ENCODE measurements at regions not wholly inside any gene's neighbourhood (a gene's known extent, or its start where the extent isn't known, plus 50 kb on each side); places are given as distances from the start of the nearest gene placed in this dataset.
A peak's percentile ranks its signal among the peaks of the same experiment; 100 is the strongest.

- Histone ChIP-seq H3K36me3 (no peaks in the 10 kb centered on the region), H3K27me3 (replicated peaks in 1 of 7) (peaks cover 0 to 5% (median 0%) of the 10 kb centered on the region in 7 donors), H3K4me3 (no peak overlapping the region), H3K27ac (no peak overlapping the region), H3K9me3 (no peaks in the 10 kb centered on the region), H3K4me1 (no peaks in the 10 kb centered on the region)
- TF ChIP-seq POLR2A (IDR thresholded peaks at IDR 0.05): no peak
- TF ChIP-seq POLR2AphosphoS5 (IDR thresholded peaks at IDR 0.05): no peak
- TF ChIP-seq CTCF (IDR thresholded peaks at IDR 0.05 in 8 of 11, conservative IDR thresholded peaks at IDR 0.05 in 3 of 11): no peak
- no peak for DNase-seq
- 85 to 92% (median 88%) methylated on average over 11 of the region's 11 CpGs for WGBS, 5 donors
- intact Hi-C loops (cut with DNase I; ENCODE audit: low total_unique reads): no loop called here
Measured at GRCh38 chr2:2890246-2890645, 487.4 kb downstream of the EIPR1 start.

- no peaks in the 10 kb centered on the region for H3K9me3 ChIP-seq
- WGBS, 5 donors: 88 to 92% (median 90%) methylated on average over 17 of the region's 17 CpGs
- H3K27me3 ChIP-seq (replicated peaks in 1 of 7): peaks cover 0 to 5% (median 0%) of the 10 kb centered on the region in 7 donors
- TF ChIP-seq CTCF (IDR thresholded peaks at IDR 0.05 in 8 of 11, conservative IDR thresholded peaks at IDR 0.05 in 3 of 11): no peak
- no peak for TF ChIP-seq POLR2AphosphoS5 (IDR thresholded peaks at IDR 0.05)
- no peaks in the 10 kb centered on the region for H3K36me3 ChIP-seq
- intact Hi-C loops (cut with DNase I; ENCODE audit: low total_unique reads): no loop called here
- H3K4me3 ChIP-seq: no peak overlapping the region
- H3K27ac ChIP-seq: no peak overlapping the region
- H3K4me1 ChIP-seq: no peaks in the 10 kb centered on the region
- DNase-seq: peak; percentile 58
Measured at GRCh38 chr2:2889646-2890045, 488.0 kb downstream of the EIPR1 start.

GRCh38 chr2:2889141-2889540, 488.5 kb downstream of the EIPR1 start:
- 83 to 90% (median 87%) methylated on average over 10 of the region's 10 CpGs for WGBS, 5 donors
- H3K9me3 ChIP-seq: no peaks in the 10 kb centered on the region
- no peak for DNase-seq

GRCh38 chr2:2887772-2888387, 489.7 kb downstream of the EIPR1 start:
- H3K4me1 ChIP-seq: no peaks in the 10 kb centered on the region
- H3K27ac ChIP-seq: no peak overlapping the region
- 48 to 91% (median 85%) methylated on average over 3 of the region's 3 CpGs for WGBS, 5 donors
- no peak overlapping the region for H3K4me3 ChIP-seq
- no peak for TF ChIP-seq POLR2A (IDR thresholded peaks at IDR 0.05)
- TF ChIP-seq POLR2AphosphoS5 (IDR thresholded peaks at IDR 0.05): no peak
- TF ChIP-seq CTCF (IDR thresholded peaks at IDR 0.05 in 8 of 11, conservative IDR thresholded peaks at IDR 0.05 in 3 of 11): no peak
- no peaks in the 10 kb centered on the region for H3K36me3 ChIP-seq
- peak; percentile 41 for DNase-seq
- peaks cover 0 to 5% (median 0%) of the 10 kb centered on the region in 7 donors for H3K27me3 ChIP-seq (replicated peaks in 1 of 7)
- H3K9me3 ChIP-seq: peaks cover 0 to 8% (median 0%) of the 10 kb centered on the region in 8 donors
- intact Hi-C loops (cut with DNase I; ENCODE audit: low total_unique reads): no loop called here

More at GRCh38 chr2:2889141-2889540, 488.5 kb downstream of the EIPR1 start:
- no peak overlapping the region for H3K4me3 ChIP-seq
- TF ChIP-seq POLR2A (IDR thresholded peaks at IDR 0.05): no peak
- TF ChIP-seq POLR2AphosphoS5 (IDR thresholded peaks at IDR 0.05): no peak
- no peak for TF ChIP-seq CTCF (IDR thresholded peaks at IDR 0.05 in 8 of 11, conservative IDR thresholded peaks at IDR 0.05 in 3 of 11)
- no peaks in the 10 kb centered on the region for H3K4me1 ChIP-seq
- peaks cover 0 to 5% (median 0%) of the 10 kb centered on the region in 7 donors for H3K27me3 ChIP-seq (replicated peaks in 1 of 7)
- intact Hi-C loops (cut with DNase I; ENCODE audit: low total_unique reads): no loop called here
- no peaks in the 10 kb centered on the region for H3K36me3 ChIP-seq
- H3K27ac ChIP-seq: no peak overlapping the region

Data from spleen (tissue), 11 donors.